ENCODE measurements at regions not wholly inside any gene's neighbourhood (a gene's known extent, or its start where the extent isn't known, plus 50 kb on each side); places are given as distances from the start of the nearest gene placed in this dataset.

GRCh38 chr11:109902764-109903433 is 190.3 kb upstream of the ZC3H12C start:
- no peak overlapping the region for H3K27ac Mint-ChIP-seq
- peaks cover 26% of the 10 kb centered on the region for H3K9me3 Mint-ChIP-seq
- no peak overlapping the region for H3K4me3 Mint-ChIP-seq

GRCh38 chr11:109911488-109911887 is 181.7 kb upstream of the ZC3H12C start:
- ChIA-PET CTCF (no interaction called here), POLR2A (no interaction called here)
- Mint-ChIP-seq H3K4me3 (no peak overlapping the region), H3K9me3 (peaks cover 6% of the 10 kb centered on the region), H3K4me1 (no peaks in the 10 kb centered on the region), H3K27ac (no peak overlapping the region), H3K36me3 (ENCODE audit: low read depth) (no peaks in the 10 kb centered on the region), H3K27me3 (peaks cover 10% of the 10 kb centered on the region)
- TF ChIP-seq CTCF (IDR thresholded peaks at IDR 0.05) = no peak
- ATAC-seq (ENCODE audit: low read depth) = no peak
- DNase-seq = no peak
- intact Hi-C loops (cut with micrococcal nuclease) = no loop called here

More at GRCh38 chr11:109902764-109903433, 190.3 kb upstream of the ZC3H12C start:
- H3K36me3 Mint-ChIP-seq (ENCODE audit: low read depth) = no peaks in the 10 kb centered on the region
- peaks cover 16% of the 10 kb centered on the region for H3K27me3 Mint-ChIP-seq
- ChIA-PET POLR2A (no interaction called here), CTCF (no interaction called here)
- intact Hi-C loops (cut with micrococcal nuclease) = no loop called here
- no peak for TF ChIP-seq CTCF (IDR thresholded peaks at IDR 0.05)
- H3K4me1 Mint-ChIP-seq = no peaks in the 10 kb centered on the region
- ATAC-seq (ENCODE audit: low read depth) (no peak), DNase-seq (no peak)

- Mint-ChIP-seq H3K36me3 (ENCODE audit: low read depth) (no peaks in the 10 kb centered on the region), H3K9me3 (peaks cover 6% of the 10 kb centered on the region), H3K27me3 (peaks cover 10% of the 10 kb centered on the region), H3K4me3 (no peak overlapping the region), H3K4me1 (no peaks in the 10 kb centered on the region), H3K27ac (no peak overlapping the region)
- ChIA-PET POLR2A (no interaction called here), CTCF (no interaction called here)
- no peak for ATAC-seq (ENCODE audit: low read depth)
- intact Hi-C loops (cut with micrococcal nuclease) = no loop called here
- no peak for DNase-seq
- TF ChIP-seq CTCF (IDR thresholded peaks at IDR 0.05) = no peak
Observed at GRCh38 chr11:109914038-109914437, 179.2 kb upstream of the ZC3H12C start.

GRCh38 chr11:109914809-109915653 is 178.2 kb upstream of the ZC3H12C start:
- ATAC-seq (ENCODE audit: low read depth) (no peak), DNase-seq (no peak)
- TF ChIP-seq CTCF (IDR thresholded peaks at IDR 0.05) = no peak
- H3K4me3 Mint-ChIP-seq = no peak overlapping the region
- H3K9me3 Mint-ChIP-seq = peaks cover 8% of the 10 kb centered on the region
- no peaks in the 10 kb centered on the region for H3K4me1 Mint-ChIP-seq
- H3K36me3 Mint-ChIP-seq (ENCODE audit: low read depth) = no peaks in the 10 kb centered on the region
- POLR2A ChIA-PET = no interaction called here
- intact Hi-C loops (cut with micrococcal nuclease) = no loop called here
- H3K27me3 Mint-ChIP-seq = peaks cover 2% of the 10 kb centered on the region
- CTCF ChIA-PET = no interaction called here
- H3K27ac Mint-ChIP-seq = no peak overlapping the region

GRCh38 chr11:109926941-109927340 is 166.3 kb upstream of the ZC3H12C start:
- Mint-ChIP-seq H3K9me3 (no peaks in the 10 kb centered on the region), H3K36me3 (ENCODE audit: low read depth) (no peaks in the 10 kb centered on the region), H3K27me3 (peaks cover 19% of the 10 kb centered on the region), H3K27ac (no peak overlapping the region), H3K4me1 (no peaks in the 10 kb centered on the region), H3K4me3 (no peak overlapping the region)
- no peak for TF ChIP-seq CTCF (IDR thresholded peaks at IDR 0.05)
- ChIA-PET CTCF (no interaction called here), POLR2A (no interaction called here)
- intact Hi-C loops (cut with micrococcal nuclease) = no loop called here
- ATAC-seq (ENCODE audit: low read depth) (no peak), DNase-seq (no peak)
